Hippocampal formation (tissue), 2 donors: ENCODE measurements at regions not wholly inside any gene's neighbourhood (a gene's known extent, or its start where the extent isn't known, plus 50 kb on each side); places are given as distances from the start of the nearest gene placed in this dataset.
A peak's percentile ranks its signal among the peaks of the same experiment; 100 is the strongest.
"Not testable (repeated sequence)": the region's sequence is repeated elsewhere in the genome, so short reads cannot be mapped to it uniquely, and the experiment has no call there.

Experiments
- DNase-seq, 2 donors: peaks; one replicate each; lab custom pipeline; 2025; lab: John Stamatoyannopoulos, UW

DNA sequence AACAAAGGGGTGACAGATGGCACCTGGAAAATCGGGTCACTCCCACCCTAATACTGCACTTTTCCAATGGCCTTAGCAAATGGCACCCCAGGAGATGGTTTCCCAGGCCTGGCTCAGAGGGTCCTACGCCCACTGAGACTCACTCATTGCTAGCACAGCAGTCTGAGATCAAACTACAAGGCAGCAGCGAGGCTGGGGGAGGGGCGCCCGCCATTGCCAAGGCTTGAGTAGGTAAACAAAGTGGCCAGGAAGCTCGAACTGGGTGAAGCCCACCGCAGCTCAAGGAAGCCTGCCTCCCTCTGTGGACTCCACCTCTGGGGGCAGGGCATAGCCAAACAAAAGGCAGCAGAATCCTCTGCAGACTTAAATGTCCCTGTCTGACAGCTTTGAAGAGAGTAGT, 467.2 kb downstream of the EPHA7 start:
- DNase-seq = not testable (repeated sequence)

DNA sequence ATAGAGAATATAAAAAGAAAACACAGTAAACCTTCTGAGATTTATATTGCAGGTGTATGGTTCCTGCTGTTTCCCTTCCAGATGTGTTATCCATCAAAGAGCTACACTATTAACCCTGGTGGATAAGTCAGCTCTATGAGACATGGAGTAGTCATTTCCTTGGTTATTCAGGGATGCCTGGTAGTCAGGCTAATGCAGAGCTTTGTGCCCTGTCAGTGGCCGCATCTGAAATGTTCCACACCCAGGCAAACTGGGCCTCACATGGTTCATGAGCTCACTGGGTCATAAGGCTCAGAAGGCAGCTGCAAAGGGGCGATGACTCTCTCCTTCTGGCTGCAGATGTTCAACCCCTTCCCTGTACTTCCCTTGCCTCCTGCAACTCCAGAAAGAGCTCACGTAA, 473.6 kb downstream of the EPHA7 start:
- no peak for DNase-seq

GRCh38 chr6:92944132-92944531, 475.2 kb downstream of the EPHA7 start:
- no peak for DNase-seq

DNA sequence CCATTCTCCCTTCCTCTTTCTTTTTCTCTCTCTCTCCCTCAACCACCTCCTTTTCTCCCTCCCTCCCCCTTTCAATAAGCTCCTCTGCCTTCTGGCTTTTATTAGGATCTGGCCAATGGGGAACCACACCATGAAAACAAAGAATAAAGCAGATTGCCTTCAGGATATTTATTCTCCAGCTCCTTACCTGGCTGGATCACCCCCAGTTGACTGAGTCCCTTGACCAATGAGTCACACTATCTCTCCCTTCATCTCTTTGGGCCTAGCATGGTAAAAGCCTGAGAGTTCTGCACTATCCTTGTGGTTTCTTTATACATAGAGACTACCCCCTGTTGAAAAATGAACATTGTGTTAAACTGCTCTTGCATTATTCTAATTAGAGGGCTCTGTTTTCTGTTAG, 476.8 kb downstream of the EPHA7 start:
- no peak for DNase-seq

- DNase-seq = no peak
Measured at GRCh38 chr6:92934625-92935024, 484.7 kb downstream of the EPHA7 start.

GRCh38 chr6:92930171-92930570, 489.2 kb downstream of the EPHA7 start:
- no peak for DNase-seq

GRCh38 chr6:92922216-92922806, 497.0 kb downstream of the EPHA7 start:
- no peak for DNase-seq

- DNase-seq = no peak
Measured at GRCh38 chr6:92915466-92915865, 503.9 kb downstream of the EPHA7 start.

DNA sequence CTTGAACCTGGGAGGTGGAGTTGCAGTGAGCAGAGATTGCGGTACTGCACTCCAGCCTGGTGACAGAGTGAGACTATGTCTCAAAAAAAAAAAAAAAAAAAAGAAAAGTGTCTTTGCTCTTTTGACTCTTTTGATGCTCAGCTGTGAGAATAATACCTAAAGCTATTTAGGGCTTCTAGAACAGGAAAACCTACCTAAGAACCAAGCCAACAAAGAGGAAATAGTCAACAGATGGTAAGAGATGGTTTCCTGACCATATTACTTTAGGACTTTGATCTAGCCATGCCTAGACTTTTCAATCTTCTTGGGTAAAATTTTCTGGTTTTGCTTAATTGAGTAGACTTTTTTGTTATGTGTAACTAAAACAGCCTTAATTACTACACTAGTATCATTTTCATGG, 508.1 kb downstream of the EPHA7 start:
- no peak for DNase-seq

DNA sequence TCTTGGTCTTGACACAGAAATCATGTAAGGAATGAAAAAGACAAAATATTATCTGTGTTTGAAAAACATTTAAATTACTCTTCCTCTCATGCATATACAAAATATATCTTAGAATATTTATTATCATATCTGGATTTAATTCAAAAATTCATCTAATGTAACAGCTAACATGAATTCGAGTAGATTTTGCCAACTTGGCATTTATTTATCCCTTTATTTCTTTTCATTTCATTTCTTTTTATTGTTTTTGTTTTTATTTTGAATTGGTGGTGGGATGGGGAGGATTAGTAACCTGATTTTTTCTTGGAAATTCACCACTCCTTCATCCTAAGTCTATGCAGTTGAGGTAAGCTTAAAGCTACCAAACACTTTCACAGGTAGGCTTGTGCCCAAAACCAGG, 508.7 kb downstream of the EPHA7 start:
- no peak for DNase-seq

DNA sequence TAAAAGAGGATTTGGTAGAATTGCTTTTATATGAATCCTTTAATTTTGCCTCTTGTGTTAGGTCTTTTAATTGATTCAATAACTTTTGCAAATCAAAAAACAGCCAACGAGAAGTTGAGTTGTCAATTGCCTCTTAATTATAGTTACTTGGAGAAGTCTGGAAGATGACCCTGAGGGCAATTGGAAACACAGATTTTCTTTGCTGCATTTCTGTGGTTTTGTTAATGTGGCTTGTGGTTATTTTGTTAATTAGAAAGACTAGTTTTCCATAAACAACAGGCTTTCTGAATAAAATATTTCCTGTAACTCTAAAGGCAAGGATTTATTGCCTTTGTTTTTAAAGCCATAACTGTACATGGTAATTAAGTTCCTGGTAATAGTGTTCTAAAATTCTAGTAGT, 513.0 kb downstream of the EPHA7 start:
- no peak for DNase-seq

DNA sequence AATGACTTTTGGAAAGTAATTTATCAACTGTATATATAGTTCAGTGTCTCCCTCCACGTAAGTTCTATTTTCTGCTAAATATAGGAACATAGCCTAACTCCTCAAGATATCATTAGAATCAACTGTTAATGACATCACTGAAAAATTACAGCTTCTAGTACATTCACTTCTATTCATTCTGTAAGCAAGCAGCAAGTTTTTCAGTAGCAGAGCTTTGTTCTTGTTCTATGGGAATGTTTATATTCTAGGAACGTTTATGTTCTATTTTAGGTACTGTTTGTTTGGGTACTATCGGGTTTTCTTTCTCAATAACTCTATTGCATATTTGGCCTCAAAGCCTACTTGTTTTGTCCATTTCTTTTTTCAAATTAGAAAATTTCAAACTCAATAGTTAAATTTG, 525.6 kb downstream of the EPHA7 start:
- no peak for DNase-seq

DNA sequence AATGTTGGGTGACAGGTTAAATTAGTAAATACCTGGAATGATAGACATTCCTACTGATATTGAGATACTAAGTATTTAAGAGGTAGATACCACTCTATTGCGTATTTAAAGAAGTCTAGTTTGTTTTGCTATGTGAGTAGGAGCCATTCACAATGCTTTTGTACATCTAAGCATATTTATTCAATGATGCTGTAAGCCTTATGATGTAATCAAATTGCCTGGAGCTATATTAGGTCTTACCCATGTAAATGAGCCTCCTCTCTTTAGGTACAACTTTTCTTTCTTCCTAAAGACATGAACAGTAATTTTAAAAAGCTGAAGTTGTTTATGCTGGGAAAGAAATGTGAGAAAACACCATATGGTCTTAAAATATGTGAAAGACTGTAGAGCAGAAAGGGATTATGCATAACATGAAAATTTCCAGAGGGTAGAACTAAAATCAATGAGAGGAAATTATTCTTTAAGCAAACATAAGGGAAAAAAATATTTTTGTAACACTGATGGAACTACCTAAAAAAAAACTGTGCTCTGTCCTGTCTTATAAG, 526.7 kb downstream of the EPHA7 start:
- peak in 1 of 2 donors; percentile 13 for DNase-seq

DNA sequence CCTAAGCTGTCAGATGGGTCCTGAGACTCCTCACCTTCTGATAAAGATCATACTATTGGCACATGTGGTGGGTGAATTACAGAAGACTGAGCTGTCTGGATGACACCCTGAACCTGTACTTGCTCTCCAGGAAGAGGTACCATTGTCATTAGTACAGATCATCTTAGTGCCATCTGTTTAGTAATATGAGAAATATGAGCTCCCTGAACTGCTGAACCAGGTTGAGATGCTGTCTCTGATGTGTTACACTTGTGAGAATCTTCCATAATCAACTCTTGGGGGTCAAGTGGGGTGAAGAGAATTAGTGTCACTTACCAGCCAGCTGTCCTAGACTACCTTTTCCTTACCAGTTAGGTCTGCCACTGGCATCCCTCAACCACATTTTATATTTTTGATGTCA, 531.0 kb downstream of the EPHA7 start:
- DNase-seq = no peak

DNA sequence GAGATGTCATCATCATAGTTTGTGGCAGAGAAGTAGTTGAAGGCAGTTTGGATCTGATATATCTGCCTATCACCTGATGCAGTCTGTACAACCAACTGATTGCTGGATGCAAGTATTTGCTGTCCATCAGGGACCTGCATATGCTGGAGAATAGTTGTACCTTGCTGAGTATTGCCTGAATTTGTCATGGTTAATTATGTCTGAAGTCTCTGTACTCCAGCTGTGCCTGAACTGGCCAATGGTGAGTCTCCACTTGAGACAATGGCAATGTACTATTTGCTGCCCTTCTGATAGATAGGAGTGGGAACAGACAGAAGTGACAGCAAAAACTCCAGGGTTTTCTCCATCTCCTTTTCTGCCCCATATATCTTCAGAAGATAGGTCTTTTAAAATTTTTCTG, 531.5 kb downstream of the EPHA7 start:
- no peak for DNase-seq

GRCh38 chr6:92879526-92879925, 539.8 kb downstream of the EPHA7 start:
- DNase-seq = no peak

DNA sequence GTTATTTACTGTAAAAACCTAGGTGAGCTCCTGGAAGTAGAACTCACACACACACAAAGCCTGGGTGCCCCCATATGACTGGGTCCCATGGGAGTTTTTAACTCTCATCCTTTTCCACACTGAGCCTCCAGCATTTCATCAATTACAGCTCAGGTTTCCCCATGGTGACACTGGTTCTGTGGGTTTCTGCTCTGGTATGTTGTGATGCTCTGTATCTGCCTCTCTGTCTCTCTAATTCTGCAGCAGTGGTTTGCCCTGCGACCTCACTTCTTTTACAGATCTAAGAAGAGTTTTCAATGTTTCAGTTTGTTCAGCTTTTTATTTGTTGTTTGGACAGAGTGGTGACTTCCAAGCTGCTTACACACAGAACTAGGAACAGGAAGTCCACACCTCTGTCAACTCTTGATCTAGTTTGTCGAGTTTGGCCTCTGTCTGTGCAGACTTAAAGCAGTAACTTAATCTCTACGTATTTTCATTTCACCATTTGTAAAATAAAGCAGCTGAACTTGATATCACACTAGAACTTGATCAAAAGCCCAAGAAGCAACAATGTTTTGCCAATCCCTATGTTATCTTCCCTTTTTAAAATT, 554.3 kb downstream of the EPHA7 start:
- no peak for DNase-seq

DNA sequence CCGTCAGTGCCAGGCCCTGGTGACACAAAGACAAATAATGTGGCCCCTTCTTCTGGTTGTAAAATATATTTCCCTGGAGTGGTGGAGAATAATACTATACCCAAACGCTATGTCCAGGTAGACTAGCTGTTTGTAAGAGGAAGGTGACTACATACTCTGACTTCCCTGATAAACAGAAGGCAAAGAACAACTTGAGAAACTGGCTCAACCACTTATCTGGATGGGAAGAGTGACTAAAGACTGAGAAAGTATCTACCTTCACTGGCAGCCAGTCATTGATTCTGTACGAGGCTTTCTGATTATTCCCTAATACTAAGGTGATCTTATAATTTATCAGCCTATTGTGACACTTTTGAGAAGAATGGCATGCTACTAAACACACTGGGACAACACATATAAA, 569.7 kb downstream of the EPHA7 start:
- no peak for DNase-seq

DNA sequence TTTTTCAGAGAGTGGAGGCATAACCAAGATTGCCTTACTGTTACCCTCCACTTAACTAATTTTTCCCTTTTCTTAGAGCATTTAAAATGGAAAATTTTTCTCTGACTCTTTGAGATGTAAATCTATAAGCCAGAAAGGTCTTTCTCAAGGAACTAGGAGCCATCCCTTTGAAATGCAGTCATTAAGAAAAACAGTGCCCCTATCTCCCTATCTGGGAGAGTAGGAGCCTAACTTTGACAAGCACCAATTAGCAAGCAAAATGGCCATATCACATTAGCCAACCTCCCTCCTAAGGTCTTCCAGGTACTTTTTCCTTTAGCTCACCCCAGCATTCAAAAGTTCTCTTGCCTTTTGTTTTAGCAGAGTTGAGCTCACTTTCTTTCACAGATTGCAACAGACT, 570.5 kb downstream of the EPHA7 start:
- DNase-seq = no peak

- DNase-seq = no peak
Measured at GRCh38 chr6:92848459-92848858, 570.9 kb downstream of the EPHA7 start.

- DNase-seq = no peak
Measured at GRCh38 chr6:92847988-92848387, 571.4 kb downstream of the EPHA7 start.

- DNase-seq = no peak
Measured at GRCh38 chr6:92840246-92840930, 579.0 kb downstream of the EPHA7 start.

GRCh38 chr6:92828788-92829187, 590.6 kb downstream of the EPHA7 start:
- no peak for DNase-seq
